ENCODE measurements at regions not wholly inside any gene's neighbourhood (a gene's known extent, or its start where the extent isn't known, plus 50 kb on each side); places are given as distances from the start of the nearest gene placed in this dataset.

- Mint-ChIP-seq H3K4me1 (peaks cover 60% of the 10 kb centered on the region), H3K4me3 (peak overlapping the region; percentile 51), H3K27me3 (ENCODE audit: insufficient read depth, low read depth, poor library complexity) (peaks cover 2% of the 10 kb centered on the region), H3K9me3 (peaks cover 18% of the 10 kb centered on the region), H3K27ac (peak overlapping the region; percentile 96), H3K36me3 (ENCODE audit: low read depth) (peaks cover 25% of the 10 kb centered on the region)
- Histone ChIP-seq H3K36me3 (ENCODE audit: insufficient read depth) (peaks cover 11% of the 10 kb centered on the region), H3K4me1 (ENCODE audit: insufficient read depth) (peaks cover 45% of the 10 kb centered on the region), H3K4me2 (peak overlapping the region; percentile 39), H3K27ac (ENCODE audit: low read depth) (peak overlapping the region; percentile 97), H3K9me2 (ENCODE audit: insufficient read depth) (no peaks in the 10 kb centered on the region; the same call in 1 of the 2 replicates), H3K4me3 (peak overlapping the region; percentile 26), H3K79me2 (replicated peaks; ENCODE audit: insufficient read depth) (no peaks in the 10 kb centered on the region), H3K27me3 (ENCODE audit: insufficient read depth) (no peaks in the 10 kb centered on the region), H4K20me1 (replicated peaks; ENCODE audit: insufficient read depth) (no peaks in the 10 kb centered on the region), H3F3A (replicated peaks; ENCODE audit: low read depth) (peaks cover 18% of the 10 kb centered on the region; the same call in 1 of the 2 replicates), H2AFZ (no peak overlapping the region)
- ATAC-seq (no peak), DNase-seq (ENCODE audit: low spot score) (peak; percentile 17)
- no peak for TF ChIP-seq ZNF462 (CRISPR knock-in tag; IDR thresholded peaks at IDR 0.05)
- TF ChIP-seq REST (IDR thresholded peaks at IDR 0.05; ENCODE audit: unreplicated experiment) = no peak
- TF ChIP-seq POLR2AphosphoS5 (IDR thresholded peaks at IDR 0.05; ENCODE audit: low read depth) = no peak
- TF ChIP-seq CTCF (conservative IDR thresholded peaks at IDR 0.05; ENCODE audit: low read depth in 2 of 2) = no peak
- no peak for TF ChIP-seq EZH2 (IDR thresholded peaks at IDR 0.05; ENCODE audit: low read depth, unreplicated experiment)
- TF ChIP-seq JUNB (IDR thresholded peaks at IDR 0.05; ENCODE audit: unreplicated experiment) = no peak
- TF ChIP-seq ZNF114 (CRISPR knock-in tag; IDR thresholded peaks at IDR 0.05) = no peak
- no peak for TF ChIP-seq CREB1 (CRISPR knock-in tag; IDR thresholded peaks at IDR 0.05; ENCODE audit: low read depth)
- no peak for TF ChIP-seq STAT1 (IDR thresholded peaks at IDR 0.05; ENCODE audit: unreplicated experiment)
- TF ChIP-seq ZNF331 (CRISPR knock-in tag; IDR thresholded peaks at IDR 0.05; ENCODE audit: low read depth) = no peak
- TF ChIP-seq EZH2phosphoT487 (IDR thresholded peaks at IDR 0.05; ENCODE audit: unreplicated experiment) = no peak
Measured at GRCh38 chr6:14381829-14382677, 264.5 kb downstream of the CD83 start.
